Bronchial epithelial cell (primary cell): ENCODE measurements at regions not wholly inside any gene's neighbourhood (a gene's known extent, or its start where the extent isn't known, plus 50 kb on each side); places are given as distances from the start of the nearest gene placed in this dataset.

ENCODE experiments used
- DNase-seq: peaks from one replicate; pipeline ENCODE4 v3.0.0-alpha.2; 2010; ENCODE audit warnings: low read depth
- FAIRE-seq: peaks from 2 replicates; lab custom pipeline; 2011; peaks lifted over from hg19 to GRCh38; lab: Jason Lieb, UNC
- H3K27me3 ChIP-seq: 2 replicates; pipeline ENCODE4 v1.5.1; 2011; ENCODE audit warnings: low read length; ENCODE audit not compliant: control insufficient read depth, insufficient read depth
- H3K36me3 ChIP-seq: 2 replicates; pipeline ENCODE4 v1.5.1; 2011; ENCODE audit warnings: low read length; ENCODE audit not compliant: control insufficient read depth, insufficient read depth
- H3K4me3 ChIP-seq: 2 replicates; pipeline ENCODE4 v1.5.1; 2011; ENCODE audit warnings: mild to moderate bottlenecking, low read depth, low read length, control low read depth
- CTCF ChIP-seq: IDR thresholded peaks from 2 replicates; pipeline ENCODE4 v1.5.1; 2011; ENCODE audit warnings: mild to moderate bottlenecking, moderate library complexity, low read length, control low read depth, inconsistent platforms; ENCODE audit not compliant: insufficient read depth, severe bottlenecking

- no peak for DNase-seq
- Histone ChIP-seq H3K36me3 (no peaks in the 10 kb centered on the region), H3K27me3 (peaks cover 4% of the 10 kb centered on the region), H3K4me3 (no peak overlapping the region)
- no peak for FAIRE-seq
- TF ChIP-seq CTCF = no peak
Observed at GRCh38 chr14:98847521-98848468, 424.2 kb downstream of the BCL11B start.

GRCh38 chr14:98853063-98853729, 418.8 kb downstream of the BCL11B start:
- peaks cover 2% of the 10 kb centered on the region for H3K27me3 ChIP-seq
- FAIRE-seq = no peak
- DNase-seq = no peak

GRCh38 chr14:98855926-98856715, 415.9 kb downstream of the BCL11B start:
- Histone ChIP-seq H3K27me3 (peaks cover 2% of the 10 kb centered on the region), H3K36me3 (no peaks in the 10 kb centered on the region), H3K4me3 (no peak overlapping the region)
- DNase-seq (no peak), FAIRE-seq (no peak)
- no peak for TF ChIP-seq CTCF

More at GRCh38 chr14:98853063-98853729, 418.8 kb downstream of the BCL11B start:
- H3K4me3 ChIP-seq = no peak overlapping the region
- H3K36me3 ChIP-seq = no peaks in the 10 kb centered on the region
- TF ChIP-seq CTCF = no peak

GRCh38 chr14:98858158-98858557, 413.8 kb downstream of the BCL11B start:
- no peak for TF ChIP-seq CTCF
- no peaks in the 10 kb centered on the region for H3K36me3 ChIP-seq
- H3K27me3 ChIP-seq = peaks cover 2% of the 10 kb centered on the region
- FAIRE-seq (peak; percentile 7), DNase-seq (no peak)
- no peak overlapping the region for H3K4me3 ChIP-seq

- no peak for FAIRE-seq
- Histone ChIP-seq H3K27me3 (peaks cover 2% of the 10 kb centered on the region), H3K4me3 (no peak overlapping the region), H3K36me3 (no peaks in the 10 kb centered on the region)
- DNase-seq = no peak
- no peak for TF ChIP-seq CTCF
Observed at GRCh38 chr14:98858561-98858960, 413.4 kb downstream of the BCL11B start.
